Activated T-helper 1 cell treated with anti-CD3 and anti-CD28 coated beads, Interleukin-12 subunit alpha, Interleukin-12 subunit beta, Interleukin-2, Interleukin-4 antibody, amounts not matched to agents 30 ng/mL and 10 ng/mL and 1 ng/mL, durations not matched to agents 14 hours and 24 hours and 36 hours (primary cell): ENCODE measurements at regions not wholly inside any gene's neighbourhood (a gene's known extent, or its start where the extent isn't known, plus 50 kb on each side); places are given as distances from the start of the nearest gene placed in this dataset.

Experiments used
- DNase-seq: peaks from one replicate; pipeline ENCODE4 v3.0.0; 2021; ENCODE audit warnings: low spot score
- H3K27ac Mint-ChIP-seq: one replicate; pipeline ENCODE4 v1.8.0; 2021; ENCODE audit warnings: mild to moderate bottlenecking, mixed read lengths
- H3K27me3 Mint-ChIP-seq: one replicate; pipeline ENCODE4 v1.8.0; 2022; ENCODE audit warnings: mild to moderate bottlenecking, moderate library complexity, mixed read lengths; ENCODE audit not compliant: insufficient read depth
- H3K36me3 Mint-ChIP-seq: one replicate; pipeline ENCODE4 v1.8.0; 2021; ENCODE audit warnings: low read depth, mixed read lengths
- H3K4me1 Mint-ChIP-seq: one replicate; pipeline ENCODE4 v1.8.0; 2021; ENCODE audit warnings: low read depth, mixed read lengths
- H3K4me3 Mint-ChIP-seq: one replicate; pipeline ENCODE4 v1.8.0; 2021; ENCODE audit warnings: mild to moderate bottlenecking, moderate library complexity, mixed read lengths
- H3K9me3 Mint-ChIP-seq: one replicate; pipeline ENCODE4 v1.8.0; 2021; ENCODE audit warnings: mixed read lengths
- intact Hi-C: fragments of 100-400 bp; cut with micrococcal nuclease; formaldehyde crosslinking; loops from one replicate; pipeline ENCODE4 v1.15.1; 2024

- peaks cover 13% of the 10 kb centered on the region for H3K36me3 Mint-ChIP-seq
- no peak overlapping the region for H3K4me3 Mint-ChIP-seq
- no peak overlapping the region for H3K27ac Mint-ChIP-seq
- H3K9me3 Mint-ChIP-seq, result peaks cover 10% of the 10 kb centered on the region
- intact Hi-C loops, result no loop called here
- peaks cover 15% of the 10 kb centered on the region for H3K4me1 Mint-ChIP-seq
- DNase-seq, result no peak
- H3K27me3 Mint-ChIP-seq, result no peaks in the 10 kb centered on the region
Measured at GRCh38 chr10:6305401-6306321, 102.9 kb downstream of the PFKFB3 start.

DNA sequence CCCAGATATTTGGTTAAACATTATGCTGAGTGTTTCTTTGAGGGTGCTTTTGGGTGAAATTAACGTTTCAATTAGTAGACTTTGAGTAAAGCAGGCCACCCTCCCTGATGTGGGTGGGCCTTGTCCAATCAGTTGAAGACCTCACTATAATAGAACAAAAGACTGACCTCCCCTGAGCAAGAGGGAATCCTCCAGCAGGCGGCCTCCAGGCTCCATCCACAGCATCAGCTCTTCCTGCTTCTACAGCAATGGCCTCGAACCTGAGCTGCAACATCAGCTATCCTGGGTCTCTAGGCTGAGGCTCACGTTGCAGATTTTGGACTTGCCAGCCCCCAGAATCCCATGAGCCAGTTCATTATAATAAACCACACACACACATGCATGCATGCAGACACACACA, 104.2 kb downstream of the PFKFB3 start:
- peaks cover 10% of the 10 kb centered on the region for H3K9me3 Mint-ChIP-seq
- H3K36me3 Mint-ChIP-seq, result peaks cover 12% of the 10 kb centered on the region
- intact Hi-C loops, result no loop called here
- no peak overlapping the region for H3K27ac Mint-ChIP-seq
- no peaks in the 10 kb centered on the region for H3K27me3 Mint-ChIP-seq
- no peak overlapping the region for H3K4me3 Mint-ChIP-seq
- DNase-seq, result no peak
- peaks cover 12% of the 10 kb centered on the region for H3K4me1 Mint-ChIP-seq

GRCh38 chr10:6309816-6310215, 107.1 kb downstream of the PFKFB3 start:
- H3K4me3 Mint-ChIP-seq, result no peak overlapping the region
- DNase-seq, result no peak
- intact Hi-C loops, result no loop called here
- peaks cover 2% of the 10 kb centered on the region for H3K27me3 Mint-ChIP-seq
- H3K9me3 Mint-ChIP-seq, result peaks cover 10% of the 10 kb centered on the region
- H3K4me1 Mint-ChIP-seq, result peaks cover 12% of the 10 kb centered on the region
- peaks cover 6% of the 10 kb centered on the region for H3K36me3 Mint-ChIP-seq
- H3K27ac Mint-ChIP-seq, result no peak overlapping the region

- Mint-ChIP-seq H3K27ac (no peak overlapping the region), H3K27me3 (peaks cover 2% of the 10 kb centered on the region), H3K4me3 (no peak overlapping the region), H3K9me3 (peaks cover 10% of the 10 kb centered on the region), H3K4me1 (peaks cover 12% of the 10 kb centered on the region), H3K36me3 (peaks cover 6% of the 10 kb centered on the region)
- DNase-seq, result no peak
- intact Hi-C loops, result loop anchor here (1.0 kb wide), 1 partner anchor 36 kb away; no protein-coding TSS in a partner anchor
Measured at GRCh38 chr10:6310977-6311376, 108.2 kb downstream of the PFKFB3 start.

DNA sequence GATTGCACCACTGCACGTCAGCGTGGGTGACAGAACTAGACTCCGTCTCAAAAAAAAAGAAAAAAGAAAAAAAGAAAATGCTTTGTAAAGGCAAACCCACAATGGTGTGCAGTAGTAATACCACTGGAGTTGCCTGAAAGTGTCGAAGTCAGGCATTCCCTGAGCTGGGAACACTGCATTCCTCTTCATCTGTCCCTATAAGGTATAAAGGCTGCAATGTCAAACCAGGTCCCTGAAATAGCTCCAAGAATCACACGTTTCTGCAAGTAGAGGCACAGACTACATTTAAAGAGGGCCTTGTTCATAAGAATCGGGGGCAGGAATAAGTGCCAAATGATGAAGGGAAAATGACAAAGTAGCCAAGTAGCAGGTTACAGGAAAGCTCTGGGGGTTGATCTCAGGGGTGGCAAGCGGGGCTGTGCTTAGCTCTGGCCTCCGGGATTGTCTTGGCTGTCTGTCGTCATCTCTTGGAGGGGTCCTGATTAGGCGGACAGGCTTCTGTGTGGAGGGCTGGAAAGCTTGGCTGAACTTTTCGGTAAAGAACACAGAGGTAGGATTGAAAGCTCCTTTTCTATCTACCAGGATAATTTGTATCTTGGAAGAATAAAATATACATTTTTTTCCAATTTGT, 109.1 kb downstream of the PFKFB3 start:
- H3K9me3 Mint-ChIP-seq, result peaks cover 10% of the 10 kb centered on the region
- intact Hi-C loops, result loop anchor here (1.0 kb wide), 1 partner anchor 35 kb away; no protein-coding TSS in a partner anchor
- H3K27me3 Mint-ChIP-seq, result peaks cover 4% of the 10 kb centered on the region
- H3K4me3 Mint-ChIP-seq, result no peak overlapping the region
- DNase-seq, result no peak
- H3K36me3 Mint-ChIP-seq, result peaks cover 6% of the 10 kb centered on the region
- H3K4me1 Mint-ChIP-seq, result peaks cover 12% of the 10 kb centered on the region
- H3K27ac Mint-ChIP-seq, result no peak overlapping the region

- Mint-ChIP-seq H3K9me3 (peaks cover 4% of the 10 kb centered on the region), H3K36me3 (peaks cover 7% of the 10 kb centered on the region), H3K4me1 (peaks cover 12% of the 10 kb centered on the region), H3K27ac (no peak overlapping the region), H3K4me3 (no peak overlapping the region), H3K27me3 (peaks cover 4% of the 10 kb centered on the region)
- intact Hi-C loops, result no loop called here
- DNase-seq, result no peak
Measured at GRCh38 chr10:6312636-6313035, 109.9 kb downstream of the PFKFB3 start.

DNA sequence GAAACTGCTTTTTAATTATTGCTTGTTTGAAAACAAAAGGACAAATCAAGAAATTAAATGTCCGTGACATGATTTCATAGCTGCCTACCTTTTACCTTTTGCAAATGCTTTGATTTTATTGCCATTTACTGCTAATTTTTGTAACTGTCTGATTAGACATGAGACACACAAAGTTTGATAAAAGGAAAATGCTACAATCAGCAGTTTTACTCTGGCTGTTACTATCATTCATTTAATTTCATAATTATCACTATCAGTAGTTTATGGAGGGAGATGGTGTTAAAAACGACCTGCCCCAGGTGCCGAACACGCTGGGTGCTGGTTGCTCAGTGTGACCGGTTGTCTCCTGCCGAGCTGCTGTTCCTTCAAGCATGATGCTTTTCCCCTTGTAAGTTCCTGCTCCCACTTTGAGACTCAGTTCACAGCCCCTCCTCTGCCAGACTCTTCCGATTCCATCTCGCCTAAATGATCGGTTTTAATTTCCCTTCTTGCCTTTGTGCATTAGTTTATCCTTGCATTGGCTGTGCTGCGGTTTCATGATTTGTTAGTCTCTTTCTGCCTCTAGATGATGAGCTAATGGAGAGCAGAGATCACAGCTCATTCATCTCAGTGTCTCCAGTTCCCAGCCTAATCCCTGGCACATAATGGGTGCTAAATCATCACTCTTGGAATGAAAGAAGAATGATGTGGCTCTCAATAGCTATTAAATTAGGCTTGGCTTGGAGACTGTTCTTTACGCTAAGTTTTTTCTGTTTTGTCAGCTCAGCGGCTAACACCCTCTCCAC, 110.6 kb downstream of the PFKFB3 start:
- H3K27ac Mint-ChIP-seq, result no peak overlapping the region

GRCh38 chr10:6314620-6315205, 112.0 kb downstream of the PFKFB3 start:
- intact Hi-C loops, result no loop called here
- no peaks in the 10 kb centered on the region for H3K9me3 Mint-ChIP-seq
- H3K36me3 Mint-ChIP-seq, result peaks cover 6% of the 10 kb centered on the region

More for the DNA sequence above, 110.6 kb downstream of the PFKFB3 start:
- Mint-ChIP-seq H3K36me3 (peaks cover 4% of the 10 kb centered on the region), H3K4me3 (no peak overlapping the region), H3K4me1 (peaks cover 12% of the 10 kb centered on the region), H3K27me3 (peaks cover 4% of the 10 kb centered on the region), H3K9me3 (no peaks in the 10 kb centered on the region)
- intact Hi-C loops, result no loop called here
- DNase-seq, result no peak

GRCh38 chr10:6319119-6319518, 116.4 kb downstream of the PFKFB3 start:
- Mint-ChIP-seq H3K9me3 (no peaks in the 10 kb centered on the region), H3K27me3 (peaks cover 2% of the 10 kb centered on the region), H3K4me1 (no peaks in the 10 kb centered on the region), H3K27ac (no peak overlapping the region), H3K4me3 (no peak overlapping the region), H3K36me3 (peaks cover 9% of the 10 kb centered on the region)
- intact Hi-C loops, result no loop called here
- DNase-seq, result no peak

More at GRCh38 chr10:6314620-6315205, 112.0 kb downstream of the PFKFB3 start:
- Mint-ChIP-seq H3K27me3 (peaks cover 4% of the 10 kb centered on the region), H3K4me3 (no peak overlapping the region), H3K4me1 (peaks cover 12% of the 10 kb centered on the region), H3K27ac (no peak overlapping the region)
- no peak for DNase-seq

- peaks cover 2% of the 10 kb centered on the region for H3K27me3 Mint-ChIP-seq
- H3K9me3 Mint-ChIP-seq, result no peaks in the 10 kb centered on the region
- DNase-seq, result no peak
- H3K4me1 Mint-ChIP-seq, result no peaks in the 10 kb centered on the region
- H3K4me3 Mint-ChIP-seq, result no peak overlapping the region
- intact Hi-C loops, result no loop called here
- peaks cover 10% of the 10 kb centered on the region for H3K36me3 Mint-ChIP-seq
- no peak overlapping the region for H3K27ac Mint-ChIP-seq
Measured at GRCh38 chr10:6320320-6321010, 117.7 kb downstream of the PFKFB3 start.

DNA sequence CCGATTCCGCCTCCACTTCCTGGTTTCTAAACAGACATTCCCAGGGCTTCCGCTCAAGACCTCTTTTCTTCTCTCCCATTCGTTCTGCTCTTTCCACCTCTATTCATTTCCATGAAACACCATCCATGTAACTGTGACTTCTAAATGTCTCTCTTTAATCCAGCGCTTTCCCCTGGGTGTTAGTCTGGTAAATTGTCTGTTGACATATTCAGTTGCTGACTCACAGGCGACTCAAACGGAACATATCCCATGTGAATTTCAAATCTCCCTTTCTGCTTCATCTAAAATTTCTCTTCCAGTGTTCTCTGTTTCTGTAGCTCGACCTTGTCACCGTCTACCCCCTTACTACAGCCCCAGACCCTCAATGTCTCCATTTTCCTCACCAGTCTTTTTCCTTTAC, 119.1 kb downstream of the PFKFB3 start:
- H3K4me1 Mint-ChIP-seq, result no peaks in the 10 kb centered on the region
- no peak overlapping the region for H3K27ac Mint-ChIP-seq
- H3K27me3 Mint-ChIP-seq, result peaks cover 2% of the 10 kb centered on the region
- intact Hi-C loops, result no loop called here
- no peak overlapping the region for H3K4me3 Mint-ChIP-seq
- H3K9me3 Mint-ChIP-seq, result no peaks in the 10 kb centered on the region
- peaks cover 13% of the 10 kb centered on the region for H3K36me3 Mint-ChIP-seq
- DNase-seq, result no peak

- no peak for DNase-seq
- Mint-ChIP-seq H3K9me3 (no peaks in the 10 kb centered on the region), H3K27ac (no peak overlapping the region), H3K27me3 (peaks cover 3% of the 10 kb centered on the region), H3K4me1 (no peaks in the 10 kb centered on the region), H3K36me3 (peaks cover 13% of the 10 kb centered on the region), H3K4me3 (no peak overlapping the region)
- intact Hi-C loops, result no loop called here
Measured at GRCh38 chr10:6322805-6323204, 120.1 kb downstream of the PFKFB3 start.
